HG02678 (cell line): ENCODE measurements at regions not wholly inside any gene's neighbourhood (a gene's known extent, or its start where the extent isn't known, plus 50 kb on each side); places are given as distances from the start of the nearest gene placed in this dataset.
"Not testable (repeated sequence)": the region's sequence is repeated elsewhere in the genome, so short reads cannot be mapped to it uniquely, and the experiment has no call there.

Experiments used
- ATAC-seq: cut with Tn5 transposase; IDR thresholded peaks from one replicate; pipeline ENCODE4 v1.9.1; 2021; ENCODE audit warnings: mild to moderate bottlenecking, moderate library complexity; ENCODE audit not compliant: unreplicated experiment

- no peak for ATAC-seq
These were observed 651.5 kb downstream of the TLE1 start for GRCh38 chr9:81037889-81038288.

GRCh38 chr9:81035601-81036000 is 653.7 kb downstream of the TLE1 start:
- no peak for ATAC-seq

GRCh38 chr9:81035171-81035570 is 654.2 kb downstream of the TLE1 start:
- no peak for ATAC-seq

- no peak for ATAC-seq
These were observed 656.5 kb downstream of the TLE1 start for GRCh38 chr9:81032831-81033230.

GRCh38 chr9:81032030-81032572 is 657.2 kb downstream of the TLE1 start:
- no peak for ATAC-seq

GRCh38 chr9:81031422-81032029 is 657.8 kb downstream of the TLE1 start:
- ATAC-seq: no peak

- no peak for ATAC-seq
These were observed 659.3 kb downstream of the TLE1 start for GRCh38 chr9:81030027-81030426.

- no peak for ATAC-seq
These were observed 660.8 kb downstream of the TLE1 start for GRCh38 chr9:81028504-81028903.

GRCh38 chr9:81022177-81022576 is 667.2 kb downstream of the TLE1 start:
- ATAC-seq: no peak

- not testable (repeated sequence) for ATAC-seq
These were observed 674.4 kb downstream of the TLE1 start for GRCh38 chr9:81014945-81015344.

- ATAC-seq: not testable (repeated sequence)
These were observed 676.2 kb downstream of the TLE1 start for GRCh38 chr9:81013191-81013590.

- no peak for ATAC-seq
These were observed 686.4 kb downstream of the TLE1 start for GRCh38 chr9:81002906-81003305.

- no peak for ATAC-seq
These were observed 687.1 kb downstream of the TLE1 start for GRCh38 chr9:81002242-81002641.

GRCh38 chr9:80995759-80996158 is 693.6 kb downstream of the TLE1 start:
- ATAC-seq: no peak

GRCh38 chr9:80994892-80995291 is 694.5 kb downstream of the TLE1 start:
- ATAC-seq: no peak

GRCh38 chr9:80985595-80985994 is 703.8 kb downstream of the TLE1 start:
- ATAC-seq: not testable (repeated sequence)

GRCh38 chr9:80976403-80976802 is 712.9 kb downstream of the TLE1 start:
- ATAC-seq: no peak

- not testable (repeated sequence) for ATAC-seq
These were observed 719.0 kb downstream of the TLE1 start for GRCh38 chr9:80970377-80970776.

GRCh38 chr9:80968611-80969010 is 720.7 kb downstream of the TLE1 start:
- ATAC-seq: no peak

GRCh38 chr9:80964914-80965313 is 724.4 kb downstream of the TLE1 start:
- no peak for ATAC-seq

- ATAC-seq: no peak
These were observed 725.0 kb downstream of the TLE1 start for GRCh38 chr9:80964374-80964773.

- ATAC-seq: no peak
These were observed 731.5 kb downstream of the TLE1 start for GRCh38 chr9:80957801-80958200.

GRCh38 chr9:80954521-80954920 is 734.8 kb downstream of the TLE1 start:
- no peak for ATAC-seq
